GM18858 (cell line): ENCODE measurements at regions not wholly inside any gene's neighbourhood (a gene's known extent, or its start where the extent isn't known, plus 50 kb on each side); places are given as distances from the start of the nearest gene placed in this dataset.
"Not testable (repeated sequence)": the region's sequence is repeated elsewhere in the genome, so short reads cannot be mapped to it uniquely, and the experiment has no call there.

Experiments used
- ATAC-seq: cut with Tn5 transposase; IDR thresholded peaks from one replicate; pipeline ENCODE4 v1.9.1; 2021; ENCODE audit not compliant: unreplicated experiment

DNA sequence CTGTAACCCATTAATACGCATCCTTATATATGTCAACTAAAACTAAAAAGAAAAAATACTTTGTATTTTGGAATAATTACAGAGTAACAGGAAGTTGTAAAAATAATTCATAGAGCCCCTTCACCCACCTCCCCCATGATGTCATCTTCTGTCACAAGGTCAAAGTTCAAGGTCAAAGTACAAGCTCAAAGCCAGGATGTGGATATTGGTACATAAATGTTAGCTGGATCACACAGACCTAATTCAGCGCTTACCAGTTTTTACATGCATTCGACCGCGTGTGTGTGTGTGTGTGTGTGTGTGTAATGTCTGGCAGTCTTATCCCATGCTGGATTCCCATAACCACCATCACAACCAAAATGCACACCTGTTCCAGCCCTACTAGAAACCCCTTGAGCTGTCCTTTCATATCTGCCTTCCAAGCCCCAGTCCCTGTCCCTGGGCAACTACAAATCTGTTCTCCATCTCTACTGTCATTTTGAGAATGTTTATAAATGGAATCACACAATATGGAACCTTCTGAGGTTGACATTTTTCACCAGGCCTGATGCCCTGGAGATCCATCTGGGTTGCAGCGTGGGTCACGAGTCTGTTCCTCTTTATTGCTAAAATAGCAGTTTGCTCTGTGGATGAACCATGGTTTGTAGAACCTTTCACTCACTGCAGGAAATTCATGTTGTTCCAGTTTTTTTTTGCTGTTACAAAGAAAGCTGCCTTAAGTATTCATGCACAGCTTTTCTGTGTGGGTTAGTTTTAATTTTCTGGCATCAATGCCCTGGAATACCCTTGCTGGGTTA, 153.6 kb upstream of the PITRM1 start:
- no peak for ATAC-seq

DNA sequence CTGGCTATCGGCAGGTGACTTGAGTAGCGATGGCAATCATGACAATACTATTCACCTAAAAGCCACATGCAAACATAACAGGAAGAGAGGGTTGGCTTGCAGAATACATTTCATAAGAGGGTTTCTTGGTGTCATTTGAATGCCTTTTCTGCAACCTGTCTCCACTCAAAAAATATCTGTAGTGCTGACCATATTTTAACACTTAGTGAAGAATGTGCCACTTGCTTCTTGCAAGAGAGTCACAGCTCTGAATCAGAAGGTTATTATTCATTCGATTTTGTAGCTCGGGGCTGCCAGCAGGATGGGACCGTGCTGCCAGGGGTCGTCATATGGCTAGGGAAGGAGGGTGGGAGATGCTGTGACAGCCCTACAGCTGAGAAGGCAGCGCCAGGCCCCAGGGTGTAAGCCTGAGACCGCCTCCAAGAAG, 152.0 kb upstream of the PITRM1 start:
- ATAC-seq: no peak

DNA sequence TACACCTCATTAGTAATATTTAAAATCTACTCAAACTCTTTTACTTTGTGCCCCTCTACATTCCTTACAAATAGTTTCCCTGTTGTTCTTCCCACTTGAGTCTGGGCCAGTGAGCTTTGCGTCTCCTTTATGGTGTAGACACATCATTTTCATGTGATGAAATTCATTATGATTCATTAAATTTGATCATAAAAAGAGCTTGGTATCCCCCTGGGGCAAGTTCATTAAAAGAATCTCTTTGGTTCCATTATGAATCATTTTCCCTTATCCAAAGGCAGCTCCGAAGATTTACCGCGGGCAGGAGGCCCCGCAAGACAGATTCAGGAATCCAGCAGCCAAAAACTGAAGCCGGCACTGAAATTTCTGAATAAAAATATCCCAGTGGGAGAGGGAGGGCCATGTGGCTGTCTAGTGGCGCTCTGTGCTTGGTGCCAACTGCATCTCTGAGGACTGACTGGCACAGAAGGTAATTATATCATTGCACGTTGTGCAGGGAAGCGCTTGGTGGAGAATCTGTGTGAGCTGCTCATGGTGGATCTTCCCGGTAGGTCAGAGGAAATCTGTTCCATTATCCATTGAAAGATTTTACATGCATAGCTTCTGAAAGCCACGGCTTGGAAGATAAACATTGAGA, 151.4 kb upstream of the PITRM1 start:
- no peak for ATAC-seq

- no peak for ATAC-seq
Measured at GRCh38 chr10:3321123-3321522, 148.5 kb upstream of the PITRM1 start.

DNA sequence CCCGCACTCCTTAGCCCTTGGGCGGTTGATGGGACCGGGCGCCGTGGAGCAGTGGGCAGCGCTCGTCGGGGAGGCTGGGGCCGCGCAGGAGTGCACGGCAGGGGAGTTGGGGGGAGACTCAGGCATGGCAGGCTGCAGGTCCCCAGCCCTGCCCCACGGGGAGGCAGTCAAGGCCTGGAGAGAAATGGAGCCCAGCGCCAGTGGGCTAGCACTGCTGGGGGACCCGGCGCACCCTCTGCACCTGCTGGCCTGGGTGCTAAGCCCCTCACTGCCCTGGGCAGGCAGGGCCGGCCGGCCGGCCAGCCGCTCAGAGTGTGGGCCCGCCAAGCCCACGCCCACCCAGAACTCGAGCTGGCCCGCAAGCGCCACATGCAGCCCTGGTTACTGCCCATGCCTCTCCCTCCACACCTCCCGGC, 147.2 kb upstream of the PITRM1 start:
- no peak for ATAC-seq

GRCh38 chr10:3318480-3318807, 145.9 kb upstream of the PITRM1 start:
- not testable (repeated sequence) for ATAC-seq

- not testable (repeated sequence) for ATAC-seq
Measured at GRCh38 chr10:3317553-3318479, 145.2 kb upstream of the PITRM1 start.

- ATAC-seq: not testable (repeated sequence)
Measured at GRCh38 chr10:3314445-3315085, 142.0 kb upstream of the PITRM1 start.

GRCh38 chr10:3313784-3314444, 141.3 kb upstream of the PITRM1 start:
- not testable (repeated sequence) for ATAC-seq

- ATAC-seq: no peak
Measured at GRCh38 chr10:3312403-3312940, 139.9 kb upstream of the PITRM1 start.

- ATAC-seq: no peak
Measured at GRCh38 chr10:3310016-3310784, 137.6 kb upstream of the PITRM1 start.

DNA sequence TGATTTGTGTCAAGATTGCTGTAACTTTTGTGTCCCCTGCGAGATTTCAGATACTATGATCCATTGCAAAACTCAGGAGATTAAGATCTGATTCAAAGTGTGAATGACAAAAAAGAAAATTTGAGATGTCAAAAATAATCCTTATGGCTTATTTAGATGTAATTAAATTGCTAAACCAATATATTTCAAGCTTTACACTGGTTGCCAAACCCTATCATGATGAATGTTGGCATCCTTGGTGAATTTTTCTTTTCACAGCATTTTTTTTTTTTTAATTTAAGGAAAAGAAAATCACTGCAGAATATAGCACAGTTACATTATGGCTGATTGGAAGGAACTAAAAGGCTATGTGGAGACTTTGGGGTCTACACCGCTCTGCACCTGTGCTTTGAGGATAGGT, 133.5 kb upstream of the PITRM1 start:
- no peak for ATAC-seq

GRCh38 chr10:3295582-3296151, 123.1 kb upstream of the PITRM1 start:
- no peak for ATAC-seq

DNA sequence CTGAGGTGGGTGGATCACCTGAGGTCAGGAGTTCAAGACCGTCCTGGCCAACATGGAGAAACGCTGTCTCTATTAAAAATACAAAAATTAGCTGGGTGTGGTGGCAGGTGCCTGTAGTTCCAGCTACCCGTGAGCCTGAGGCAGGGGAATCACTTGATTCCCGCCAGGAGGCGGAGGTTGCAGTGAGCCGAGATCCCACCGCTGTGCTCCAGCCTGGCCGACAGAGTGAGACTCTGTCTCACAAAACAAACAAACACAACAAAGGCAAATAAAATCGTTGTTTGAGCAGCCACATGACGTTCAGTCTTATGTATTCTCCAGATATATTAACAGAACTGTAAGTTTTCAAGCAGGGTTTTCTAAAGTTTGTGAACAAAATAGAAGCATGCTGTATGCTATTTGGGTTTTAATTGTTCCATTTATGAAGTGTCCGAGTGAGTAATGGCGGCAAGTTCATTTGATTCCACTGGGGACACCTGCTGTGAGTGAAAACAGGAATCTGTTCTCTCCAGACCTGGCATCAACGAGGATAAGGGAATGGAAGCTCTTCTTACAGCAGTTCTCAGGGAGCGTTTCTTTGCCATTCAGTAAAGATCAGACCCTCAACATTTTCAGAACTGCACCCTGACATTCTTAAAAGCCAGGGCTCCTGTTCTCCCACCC, 122.5 kb upstream of the PITRM1 start:
- no peak for ATAC-seq

DNA sequence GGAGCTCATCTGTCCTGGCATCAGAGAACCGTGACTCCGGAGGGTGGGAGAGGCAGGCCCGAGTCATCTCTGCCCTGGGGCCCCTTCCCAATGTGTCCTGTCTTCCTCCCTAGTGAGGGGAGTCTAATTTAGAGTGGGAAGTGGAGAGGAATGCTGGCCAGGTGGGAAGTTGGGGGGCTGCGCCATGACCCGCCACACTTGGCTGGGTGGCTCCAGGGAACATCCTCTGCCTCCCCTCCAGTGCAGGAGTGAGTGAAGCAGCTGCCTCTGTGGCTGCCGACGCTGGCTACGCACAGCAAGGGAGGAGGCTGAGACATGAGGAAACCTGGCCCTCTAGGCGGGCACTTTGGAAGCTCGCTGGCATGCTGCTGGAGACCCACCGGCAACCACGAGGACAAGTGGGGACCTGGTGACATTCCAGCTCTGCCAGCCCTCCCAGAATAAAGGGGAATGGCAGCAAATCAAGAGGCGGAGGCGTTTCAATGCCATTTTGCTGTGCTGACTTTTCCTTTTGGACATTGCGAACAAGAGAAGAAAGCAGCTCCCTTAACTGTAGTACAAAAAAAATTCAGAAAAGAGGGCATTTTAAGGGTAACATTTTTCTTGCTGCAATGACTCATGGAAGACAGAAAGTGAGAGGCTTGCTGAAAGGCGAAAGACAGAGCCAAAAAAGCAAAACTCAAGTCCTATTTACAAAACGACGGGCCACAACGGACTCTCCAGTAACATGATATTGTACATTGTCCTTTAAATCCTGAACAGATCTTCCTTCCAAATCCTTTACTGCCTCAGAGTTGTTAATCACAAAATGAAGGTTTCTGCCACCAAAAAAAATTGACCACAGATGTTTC, 121.2 kb upstream of the PITRM1 start:
- ATAC-seq: no peak

- no peak for ATAC-seq
Measured at GRCh38 chr10:3292636-3293035, 120.1 kb upstream of the PITRM1 start.

- ATAC-seq: no peak
Measured at GRCh38 chr10:3290550-3290949, 118.0 kb upstream of the PITRM1 start.
